Epithelial cell of esophagus (primary cell): ENCODE measurements at regions not wholly inside any gene's neighbourhood (a gene's known extent, or its start where the extent isn't known, plus 50 kb on each side); places are given as distances from the start of the nearest gene placed in this dataset.

Source experiments
- DNase-seq: peaks from one replicate; pipeline ENCODE4 v3.0.0; 2010; ENCODE audit warnings: low read depth
- H3K4me3 ChIP-seq: 2 replicates; pipeline ENCODE4 v1.5.1; 2011; ENCODE audit warnings: mild to moderate bottlenecking, low read length, control low read depth
- TF ChIP-seq, protein P1 (sequence below): IDR thresholded peaks from 2 replicates; pipeline ENCODE4 v1.5.1; 2011; ENCODE audit warnings: low read depth, mild to moderate bottlenecking, low read length, control low read depth, inconsistent platforms; ENCODE audit not compliant: insufficient read depth; ENCODE audit errors: missing control alignments

DNA sequence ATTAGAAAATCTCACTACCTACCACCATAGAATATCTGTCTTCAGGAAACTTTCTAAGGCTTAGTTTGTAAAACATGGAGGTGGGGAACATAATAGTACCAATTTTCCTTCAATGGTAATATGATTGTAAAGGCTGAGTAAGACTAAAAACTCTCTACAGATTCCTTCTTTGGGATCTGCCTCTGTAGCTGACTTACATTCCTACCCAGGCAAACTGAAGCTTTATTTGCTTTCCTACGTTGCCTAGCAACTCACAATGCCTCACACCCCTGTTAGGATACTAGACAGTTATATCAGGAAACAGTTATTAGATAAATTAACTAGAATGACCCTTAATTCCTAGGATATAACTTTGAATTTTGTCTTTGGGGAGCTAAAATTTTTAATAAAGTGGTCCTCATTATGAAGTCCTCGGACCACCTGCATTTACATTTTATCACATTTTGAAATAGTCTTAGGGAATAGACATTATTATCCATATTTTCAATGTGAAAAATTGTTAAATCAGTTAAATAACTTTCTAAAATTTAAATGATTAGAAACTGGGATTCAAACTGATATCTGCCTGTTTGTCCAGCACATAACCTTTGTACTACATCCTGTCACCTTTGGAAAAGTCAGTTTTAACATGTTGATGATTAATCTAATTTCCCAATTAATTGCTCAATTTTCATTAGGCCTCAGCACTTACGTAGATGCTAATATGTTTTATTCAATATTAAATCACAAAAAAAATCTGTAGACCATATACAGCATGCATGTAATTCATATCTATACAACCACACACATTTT is 591.4 kb downstream of the RNF144B start:
- TF ChIP-seq, protein P1, sequence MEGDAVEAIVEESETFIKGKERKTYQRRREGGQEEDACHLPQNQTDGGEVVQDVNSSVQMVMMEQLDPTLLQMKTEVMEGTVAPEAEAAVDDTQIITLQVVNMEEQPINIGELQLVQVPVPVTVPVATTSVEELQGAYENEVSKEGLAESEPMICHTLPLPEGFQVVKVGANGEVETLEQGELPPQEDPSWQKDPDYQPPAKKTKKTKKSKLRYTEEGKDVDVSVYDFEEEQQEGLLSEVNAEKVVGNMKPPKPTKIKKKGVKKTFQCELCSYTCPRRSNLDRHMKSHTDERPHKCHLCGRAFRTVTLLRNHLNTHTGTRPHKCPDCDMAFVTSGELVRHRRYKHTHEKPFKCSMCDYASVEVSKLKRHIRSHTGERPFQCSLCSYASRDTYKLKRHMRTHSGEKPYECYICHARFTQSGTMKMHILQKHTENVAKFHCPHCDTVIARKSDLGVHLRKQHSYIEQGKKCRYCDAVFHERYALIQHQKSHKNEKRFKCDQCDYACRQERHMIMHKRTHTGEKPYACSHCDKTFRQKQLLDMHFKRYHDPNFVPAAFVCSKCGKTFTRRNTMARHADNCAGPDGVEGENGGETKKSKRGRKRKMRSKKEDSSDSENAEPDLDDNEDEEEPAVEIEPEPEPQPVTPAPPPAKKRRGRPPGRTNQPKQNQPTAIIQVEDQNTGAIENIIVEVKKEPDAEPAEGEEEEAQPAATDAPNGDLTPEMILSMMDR: no peak
- peak; percentile 45 for DNase-seq
- H3K4me3 ChIP-seq: no peak overlapping the region

DNA sequence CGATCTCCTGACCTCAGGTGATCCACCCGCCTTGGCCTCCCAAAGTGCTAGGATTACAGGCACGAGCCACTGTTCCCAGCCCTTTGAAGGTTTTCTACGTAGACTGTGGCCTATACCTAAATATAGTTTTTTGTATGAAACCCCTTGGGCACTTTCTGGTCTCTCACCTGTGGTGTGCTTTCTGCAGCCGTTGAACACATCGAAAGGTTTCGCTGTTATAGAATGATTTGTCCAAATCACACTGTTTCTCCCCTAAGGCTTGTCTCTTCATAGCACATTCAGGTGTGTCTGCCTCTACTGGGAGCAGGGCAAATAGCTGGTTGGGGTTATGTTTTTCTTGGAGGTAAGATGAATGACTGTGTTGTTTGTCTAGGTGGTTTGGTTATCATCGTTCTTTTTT is 597.9 kb downstream of the RNF144B start:
- TF ChIP-seq, protein P1: no peak
- DNase-seq: no peak

DNA sequence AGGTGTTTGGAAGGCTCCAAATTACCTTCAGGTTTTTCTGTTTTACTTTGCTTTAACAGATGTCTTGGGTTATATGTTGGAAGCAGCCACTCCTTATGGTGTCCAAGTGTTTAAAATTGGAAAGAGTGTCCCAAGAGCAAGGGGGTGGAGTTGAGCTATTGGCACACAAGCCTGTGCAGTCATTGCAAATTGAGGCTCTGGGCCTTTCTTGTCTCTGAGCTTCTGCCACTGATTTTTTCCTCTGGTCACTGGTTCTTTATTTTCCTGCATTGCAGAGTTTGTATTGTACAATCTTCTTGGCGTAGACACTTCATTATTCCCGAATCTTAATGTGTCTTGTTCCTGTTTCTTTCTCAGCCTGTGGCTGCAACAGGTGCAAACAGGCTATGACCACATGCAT is 598.8 kb downstream of the RNF144B start:
- H3K4me3 ChIP-seq: no peak overlapping the region
- TF ChIP-seq, protein P1: no peak
- DNase-seq: no peak

More for the DNA sequence above, 597.9 kb downstream of the RNF144B start:
- no peak overlapping the region for H3K4me3 ChIP-seq

DNA sequence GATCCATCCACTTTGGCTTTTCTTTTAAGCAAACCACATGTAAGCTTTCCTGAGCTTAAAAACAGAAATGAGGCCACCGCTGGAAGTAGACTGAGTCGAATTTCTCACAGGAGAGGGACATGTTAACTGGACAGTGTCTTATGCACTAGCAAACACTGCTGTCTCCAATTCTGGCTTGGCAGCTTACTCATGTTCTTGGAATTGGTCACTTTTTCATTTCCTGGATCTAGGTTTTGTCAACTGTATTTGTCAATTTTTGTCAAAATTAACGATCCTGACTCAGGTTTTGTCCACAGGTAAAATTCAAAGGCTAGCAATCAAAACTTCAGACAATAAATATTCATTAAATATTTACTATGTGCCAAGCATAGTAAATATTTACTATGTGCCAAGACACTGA is 601.5 kb downstream of the RNF144B start:
- H3K4me3 ChIP-seq: no peak overlapping the region
- TF ChIP-seq, protein P1: no peak
- DNase-seq: no peak

DNA sequence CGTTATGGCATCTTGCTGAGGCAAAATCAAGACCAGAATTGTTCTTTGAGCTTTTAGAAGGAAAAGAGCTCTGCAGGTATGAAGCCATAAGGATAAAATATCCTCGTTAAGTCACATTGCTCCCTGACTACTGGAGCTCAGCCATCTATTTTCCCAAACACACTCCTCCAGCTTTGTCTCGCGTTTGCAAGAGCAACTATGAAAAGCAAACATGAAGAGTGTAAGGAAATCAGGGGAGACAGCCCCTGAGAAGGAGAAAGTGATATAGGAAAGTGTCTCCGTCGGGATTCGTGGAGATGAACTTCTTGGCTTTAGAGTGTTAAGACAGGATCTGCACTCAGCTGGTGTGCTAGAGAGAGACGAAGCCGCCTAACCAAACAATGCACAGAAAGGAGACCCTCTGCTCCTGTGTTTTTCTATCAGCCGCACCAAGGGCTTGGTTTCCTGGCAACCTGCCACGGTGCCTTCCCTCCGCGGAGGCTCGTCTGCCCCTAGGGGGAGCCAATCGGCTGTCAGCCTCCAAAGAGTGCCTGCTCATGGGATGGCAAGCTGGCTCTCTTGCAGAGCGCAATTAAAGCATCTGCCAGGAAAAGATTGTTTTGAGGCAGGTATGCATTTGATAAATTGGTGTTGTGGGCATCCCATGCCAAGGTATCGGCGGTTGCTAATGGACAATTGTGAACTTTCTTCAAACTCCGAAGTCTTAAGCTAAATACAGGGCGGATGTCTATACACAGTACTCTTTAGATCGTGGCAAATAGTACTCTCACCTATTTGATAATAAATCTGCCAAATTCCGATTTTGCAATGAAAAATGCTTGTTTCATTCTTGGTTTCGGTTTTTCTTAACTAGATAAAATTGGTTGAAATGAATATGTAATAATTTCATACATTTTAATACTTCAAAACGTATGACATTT is 603.2 kb downstream of the RNF144B start:
- no peak overlapping the region for H3K4me3 ChIP-seq
- peak; percentile 66 for DNase-seq

DNA sequence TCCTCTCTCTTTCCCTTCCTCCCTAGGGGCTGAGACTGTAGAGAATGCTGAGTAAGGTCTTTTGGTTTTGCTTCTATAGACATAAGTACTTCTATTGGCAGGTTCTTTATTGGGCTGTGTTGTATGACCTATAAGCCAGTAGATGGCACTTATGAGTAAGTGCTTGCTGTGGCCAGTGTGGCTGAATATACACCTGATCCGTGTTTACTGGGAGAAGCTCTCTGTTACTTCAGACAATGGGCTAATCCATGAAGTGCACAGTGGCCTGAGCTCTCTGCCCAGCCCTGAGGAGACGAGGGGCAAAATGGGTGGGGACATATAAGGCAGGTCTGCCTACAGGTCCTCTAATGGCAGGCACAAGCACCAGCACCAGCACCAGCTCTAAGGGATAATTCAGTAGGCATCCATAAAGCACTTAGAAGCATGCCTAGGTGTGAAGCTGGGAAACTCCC is 610.3 kb downstream of the RNF144B start:
- peak; percentile 70 for DNase-seq
- H3K4me3 ChIP-seq: no peak overlapping the region
- TF ChIP-seq, protein P1: peak; percentile 91

More for the DNA sequence above, 603.2 kb downstream of the RNF144B start:
- TF ChIP-seq, protein P1: peak; percentile 67
